CD14-positive monocyte (primary cell): ENCODE measurements at regions not wholly inside any gene's neighbourhood (a gene's known extent, or its start where the extent isn't known, plus 50 kb on each side); places are given as distances from the start of the nearest gene placed in this dataset.

Experiments
- DNase-seq, 3 donors: peaks; one replicate each; pipeline ENCODE4 v3.0.0-alpha.2; 2011 to 2022
- H2AFZ ChIP-seq: 2 replicates; pipeline ENCODE4 v1.6.0; 2012; ENCODE audit warnings: mild to moderate bottlenecking, low read depth, low read length, inconsistent platforms; ENCODE audit not compliant: insufficient read depth, poor library complexity, severe bottlenecking
- H3K27ac ChIP-seq, 2 donors: 1 replicate in 1 of 2; 2 replicates in 1 of 2; pipeline ENCODE4 v1.5.1; 2012 to 2013; ENCODE audit warnings: low read length in 2 of 2, control low read depth in 1 of 2, inconsistent platforms in 1 of 2, low read depth in 1 of 2, mild to moderate bottlenecking in 1 of 2
- H3K27me3 ChIP-seq, 2 donors: one replicate each; pipeline versions ENCODE4 v1.6.0 to v1.6.1; 2011 to 2013; ENCODE audit warnings: low read length in 2 of 2; ENCODE audit not compliant: control insufficient read depth in 2 of 2, insufficient read depth in 2 of 2
- H3K36me3 ChIP-seq, 2 donors: replicated peaks in 1 of 2; 1 replicate in 1 of 2; 2 replicates in 1 of 2; pipeline versions ENCODE4 v1.5.1 to v1.6.1; 2012 to 2013; ENCODE audit warnings: low read length in 2 of 2, control low read depth in 1 of 2, inconsistent platforms in 1 of 2, mild to moderate bottlenecking in 1 of 2; ENCODE audit not compliant: insufficient read depth in 2 of 2, control insufficient read depth in 1 of 2
- H3K4me1 ChIP-seq, 2 donors: 1 replicate in 1 of 2; 2 replicates in 1 of 2; pipeline versions ENCODE4 v1.5.1 to v1.6.1; 2012 to 2013; ENCODE audit warnings: low read length in 2 of 2, control low read depth in 1 of 2, inconsistent platforms in 1 of 2, mild to moderate bottlenecking in 1 of 2, moderate library complexity in 1 of 2; ENCODE audit not compliant: insufficient read depth in 2 of 2, control insufficient read depth in 1 of 2
- H3K4me2 ChIP-seq: replicated peaks from 2 replicates; pipeline ENCODE3; 2012; ENCODE audit warnings: low read length, moderate library complexity, mild to moderate bottlenecking; ENCODE audit not compliant: poor library complexity, severe bottlenecking; ENCODE audit errors: extremely low read depth
- H3K4me3 ChIP-seq, 3 experiments: fragments of 200-600 bp in 1 of 3; sonication (generic) in 1 of 3; replicated peaks in 1 of 3; 1 replicate in 2 of 3; 2 replicates in 1 of 3; pipeline ENCODE4 v1.5.1; 2011 to 2013; ENCODE audit warnings: low read length in 3 of 3, mild to moderate bottlenecking in 3 of 3, control low read depth in 2 of 3, low read depth in 2 of 3, inconsistent platforms in 1 of 3, moderate library complexity in 1 of 3
- H3K79me2 ChIP-seq: 2 replicates; pipeline ENCODE4 v1.6.0; 2012; ENCODE audit warnings: mild to moderate bottlenecking, control low read depth, inconsistent platforms, low read length, moderate library complexity; ENCODE audit not compliant: insufficient read depth
- H3K9ac ChIP-seq: 2 replicates; pipeline ENCODE4 v1.6.0; 2017; ENCODE audit warnings: low read length, mild to moderate bottlenecking; ENCODE audit not compliant: insufficient read depth, poor library complexity, severe bottlenecking
- H3K9me3 ChIP-seq, 2 donors: replicated peaks in 1 of 2; 1 replicate in 1 of 2; 2 replicates in 1 of 2; pipeline versions ENCODE4 v1.5.1 to v1.6.1; 2012 to 2013; ENCODE audit warnings: low read length in 2 of 2, control low read depth in 1 of 2; ENCODE audit not compliant: control insufficient read depth in 1 of 2, insufficient read depth in 1 of 2
- H4K20me1 ChIP-seq: 2 replicates; pipeline ENCODE4 v1.6.0; 2012; ENCODE audit warnings: mild to moderate bottlenecking, low read length, control low read depth, moderate library complexity; ENCODE audit not compliant: insufficient read depth
- H3K27ac Mint-ChIP-seq, 7 donors: one replicate each; pipeline ENCODE4 v1.8.0; 2020; ENCODE audit warnings: mild to moderate bottlenecking in 7 of 7, mixed read lengths in 7 of 7, moderate library complexity in 6 of 7, inconsistent platforms in 2 of 7
- H3K27me3 Mint-ChIP-seq, 3 donors: one replicate each; pipeline ENCODE4 v1.8.0; 2021 to 2022; ENCODE audit warnings: low read depth in 3 of 3, mild to moderate bottlenecking in 3 of 3, mixed read lengths in 3 of 3, moderate library complexity in 3 of 3, inconsistent platforms in 1 of 3
- H3K36me3 Mint-ChIP-seq, 2 donors: one replicate each; pipeline ENCODE4 v1.8.0; 2020; ENCODE audit warnings: mixed read lengths in 2 of 2, inconsistent platforms in 1 of 2, mild to moderate bottlenecking in 1 of 2
- H3K4me1 Mint-ChIP-seq: one replicate; pipeline ENCODE4 v1.8.0; 2020; ENCODE audit warnings: mild to moderate bottlenecking, mixed read lengths
- H3K4me3 Mint-ChIP-seq, 2 donors: one replicate each; pipeline ENCODE4 v1.8.0; 2020; ENCODE audit warnings: mild to moderate bottlenecking in 2 of 2, mixed read lengths in 2 of 2, moderate library complexity in 1 of 2
- H3K9me3 Mint-ChIP-seq, 7 donors: one replicate each; pipeline ENCODE4 v1.8.0; 2020 to 2022; ENCODE audit warnings: mixed read lengths in 7 of 7, mild to moderate bottlenecking in 6 of 7, moderate library complexity in 6 of 7, inconsistent platforms in 2 of 7
- WGBS: methylation state at CpG from one replicate; pipeline ENCODE4 v1.1.5; 2013; ENCODE audit warnings: missing lambda C conversion rate; ENCODE audit not compliant: insufficient coverage; 5-methylcytosine and 5-hydroxymethylcytosine counted together
- intact Hi-C, 2 donors: fragments of 100-400 bp; cut with micrococcal nuclease; formaldehyde crosslinking; loops; one replicate each; pipeline versions ENCODE4 v1.15.0 to v1.15.1; 2023
- TF ChIP-seq, protein P1 (sequence below): fragments of 200-600 bp; IDR thresholded peaks from one replicate; pipeline ENCODE4 v1.8.0; 2022; ENCODE audit warnings: antibody characterized with exemption, mild to moderate bottlenecking

DNA sequence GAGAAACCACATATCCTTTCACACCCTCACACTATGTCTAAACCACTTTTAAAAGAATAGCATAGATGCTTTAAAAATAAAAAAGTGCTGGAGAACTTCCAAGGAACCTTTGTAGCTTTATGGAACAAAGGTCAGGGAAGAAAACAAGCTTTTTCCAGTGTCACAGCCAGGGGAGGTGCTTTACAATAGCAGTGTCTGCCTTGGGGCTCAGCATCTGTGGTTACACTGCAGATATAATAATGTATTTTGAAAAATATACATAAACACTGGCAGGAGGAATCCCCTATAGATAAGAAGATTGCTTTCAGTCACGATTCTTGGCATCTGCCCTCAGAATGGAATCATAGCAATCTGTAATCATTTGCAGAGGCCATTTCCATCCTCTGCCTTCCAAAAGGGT, 362.4 kb upstream of the LRRC3B start:
- no peak overlapping the region for H3K4me3 ChIP-seq
- Mint-ChIP-seq H3K4me1 (no peaks in the 10 kb centered on the region), H3K4me3 (no peak overlapping the region), H3K9me3 (peaks cover 0 to 9% (median 6%) of the 10 kb centered on the region in 7 donors), H3K27ac (no peak overlapping the region), H3K36me3 (no peaks in the 10 kb centered on the region), H3K27me3 (no peaks in the 10 kb centered on the region)
- DNase-seq = no peak
- H3K9ac ChIP-seq = no peak overlapping the region
- H2AFZ ChIP-seq = no peak overlapping the region
- peaks cover 2 to 22% of the 10 kb centered on the region in 2 donors for H3K9me3 ChIP-seq
- no peak overlapping the region for H3K4me2 ChIP-seq
- no peak overlapping the region for H3K27ac ChIP-seq
- no peaks in the 10 kb centered on the region for H3K27me3 ChIP-seq
- no peaks in the 10 kb centered on the region for H3K4me1 ChIP-seq
- H4K20me1 ChIP-seq = no peaks in the 10 kb centered on the region
- intact Hi-C loops = no loop called here
- H3K79me2 ChIP-seq = no peaks in the 10 kb centered on the region
- WGBS = no CpG with 5 or more reads among the region's 1 CpG
- no peaks in the 10 kb centered on the region for H3K36me3 ChIP-seq
- TF ChIP-seq, protein P1, sequence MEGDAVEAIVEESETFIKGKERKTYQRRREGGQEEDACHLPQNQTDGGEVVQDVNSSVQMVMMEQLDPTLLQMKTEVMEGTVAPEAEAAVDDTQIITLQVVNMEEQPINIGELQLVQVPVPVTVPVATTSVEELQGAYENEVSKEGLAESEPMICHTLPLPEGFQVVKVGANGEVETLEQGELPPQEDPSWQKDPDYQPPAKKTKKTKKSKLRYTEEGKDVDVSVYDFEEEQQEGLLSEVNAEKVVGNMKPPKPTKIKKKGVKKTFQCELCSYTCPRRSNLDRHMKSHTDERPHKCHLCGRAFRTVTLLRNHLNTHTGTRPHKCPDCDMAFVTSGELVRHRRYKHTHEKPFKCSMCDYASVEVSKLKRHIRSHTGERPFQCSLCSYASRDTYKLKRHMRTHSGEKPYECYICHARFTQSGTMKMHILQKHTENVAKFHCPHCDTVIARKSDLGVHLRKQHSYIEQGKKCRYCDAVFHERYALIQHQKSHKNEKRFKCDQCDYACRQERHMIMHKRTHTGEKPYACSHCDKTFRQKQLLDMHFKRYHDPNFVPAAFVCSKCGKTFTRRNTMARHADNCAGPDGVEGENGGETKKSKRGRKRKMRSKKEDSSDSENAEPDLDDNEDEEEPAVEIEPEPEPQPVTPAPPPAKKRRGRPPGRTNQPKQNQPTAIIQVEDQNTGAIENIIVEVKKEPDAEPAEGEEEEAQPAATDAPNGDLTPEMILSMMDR = no peak

DNA sequence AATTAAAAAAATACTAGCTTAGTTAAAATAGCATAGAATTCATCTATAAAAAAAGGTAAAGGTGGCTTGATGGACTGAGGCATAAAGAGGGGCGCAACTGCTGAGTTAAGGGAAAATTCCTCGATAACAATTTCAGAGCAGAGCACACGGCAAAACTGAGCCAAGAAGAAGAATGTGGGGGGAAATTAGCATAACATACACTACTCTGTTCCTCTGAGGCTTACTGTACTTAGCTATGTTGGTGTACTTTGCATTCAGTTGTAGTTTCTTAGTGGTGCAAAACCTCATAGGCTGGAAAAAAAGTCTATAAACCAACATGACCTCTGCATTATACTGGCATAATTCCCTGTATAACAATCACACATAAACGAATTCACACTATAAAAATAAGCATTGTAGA, 357.9 kb upstream of the LRRC3B start:
- no peak overlapping the region for H3K27ac ChIP-seq
- Mint-ChIP-seq H3K4me1 (no peaks in the 10 kb centered on the region), H3K27ac (no peak overlapping the region), H3K9me3 (peaks cover 0 to 8% (median 4%) of the 10 kb centered on the region in 7 donors), H3K27me3 (no peaks in the 10 kb centered on the region), H3K4me3 (no peak overlapping the region), H3K36me3 (no peaks in the 10 kb centered on the region)
- no peaks in the 10 kb centered on the region for H4K20me1 ChIP-seq
- H3K4me3 ChIP-seq = no peak overlapping the region
- no peaks in the 10 kb centered on the region for H3K79me2 ChIP-seq
- intact Hi-C loops = no loop called here
- no peaks in the 10 kb centered on the region for H3K27me3 ChIP-seq
- H3K9ac ChIP-seq = no peak overlapping the region
- no peak overlapping the region for H2AFZ ChIP-seq
- DNase-seq = no peak
- no peaks in the 10 kb centered on the region for H3K4me1 ChIP-seq
- H3K36me3 ChIP-seq = no peaks in the 10 kb centered on the region
- H3K4me2 ChIP-seq = no peak overlapping the region
- no CpG with 5 or more reads among the region's 4 CpGs for WGBS
- H3K9me3 ChIP-seq = peaks cover 5 to 10% of the 10 kb centered on the region in 2 donors
- TF ChIP-seq, protein P1 = no peak
